OCI-LY3 (cell line): ENCODE measurements at regions not wholly inside any gene's neighbourhood (a gene's known extent, or its start where the extent isn't known, plus 50 kb on each side); places are given as distances from the start of the nearest gene placed in this dataset.

ENCODE experiments used
- EZH2phosphoT487 ChIP-seq: fragments of 200-600 bp; shearing (Covaris generic); IDR thresholded peaks from 2 replicates; pipeline ENCODE4 v1.6.1; 2018; ENCODE audit warnings: antibody characterized with exemption, mixed run types, low read depth
- TF ChIP-seq, protein P1 (sequence below): fragments of 200-600, 300-600 bp; sonication (generic); IDR thresholded peaks from 2 replicates; pipeline ENCODE4 v1.5.1; 2014; ENCODE audit warnings: antibody characterized with exemption, low read length, low read depth

DNA sequence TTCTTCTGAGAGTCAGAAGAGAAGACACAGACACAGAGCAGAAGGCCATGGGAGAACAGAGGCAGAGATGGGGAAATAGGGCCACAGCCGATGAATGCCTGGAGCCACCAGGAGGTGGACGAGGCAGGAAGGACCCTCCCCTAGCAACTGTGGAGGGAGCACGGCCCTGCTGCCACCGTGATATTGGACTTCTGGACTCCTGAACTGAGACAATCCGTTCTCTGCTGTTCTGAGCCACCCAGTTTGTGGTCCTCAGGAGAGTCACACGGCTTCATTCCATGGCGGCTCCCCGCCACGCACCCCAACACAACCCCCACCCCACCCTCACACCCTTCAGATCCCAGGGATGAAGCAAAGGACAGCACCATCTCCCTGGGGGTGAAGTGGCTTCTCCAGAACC, 338.1 kb downstream of the CTTN start:
- TF ChIP-seq, protein P1, sequence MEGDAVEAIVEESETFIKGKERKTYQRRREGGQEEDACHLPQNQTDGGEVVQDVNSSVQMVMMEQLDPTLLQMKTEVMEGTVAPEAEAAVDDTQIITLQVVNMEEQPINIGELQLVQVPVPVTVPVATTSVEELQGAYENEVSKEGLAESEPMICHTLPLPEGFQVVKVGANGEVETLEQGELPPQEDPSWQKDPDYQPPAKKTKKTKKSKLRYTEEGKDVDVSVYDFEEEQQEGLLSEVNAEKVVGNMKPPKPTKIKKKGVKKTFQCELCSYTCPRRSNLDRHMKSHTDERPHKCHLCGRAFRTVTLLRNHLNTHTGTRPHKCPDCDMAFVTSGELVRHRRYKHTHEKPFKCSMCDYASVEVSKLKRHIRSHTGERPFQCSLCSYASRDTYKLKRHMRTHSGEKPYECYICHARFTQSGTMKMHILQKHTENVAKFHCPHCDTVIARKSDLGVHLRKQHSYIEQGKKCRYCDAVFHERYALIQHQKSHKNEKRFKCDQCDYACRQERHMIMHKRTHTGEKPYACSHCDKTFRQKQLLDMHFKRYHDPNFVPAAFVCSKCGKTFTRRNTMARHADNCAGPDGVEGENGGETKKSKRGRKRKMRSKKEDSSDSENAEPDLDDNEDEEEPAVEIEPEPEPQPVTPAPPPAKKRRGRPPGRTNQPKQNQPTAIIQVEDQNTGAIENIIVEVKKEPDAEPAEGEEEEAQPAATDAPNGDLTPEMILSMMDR, result no peak
- no peak for TF ChIP-seq EZH2phosphoT487
